Fibroblast of gingiva (primary cell): ENCODE measurements at regions not wholly inside any gene's neighbourhood (a gene's known extent, or its start where the extent isn't known, plus 50 kb on each side); places are given as distances from the start of the nearest gene placed in this dataset.

Source experiments
- DNase-seq: peaks from one replicate; pipeline ENCODE4 v3.0.0-alpha.2; 2011; ENCODE audit warnings: low read depth

- DNase-seq = peak; percentile 97
Measured at GRCh38 chr2:163266772-163267171, 428.2 kb upstream of the KCNH7 start.

GRCh38 chr2:163265562-163265961 is 427.0 kb upstream of the KCNH7 start:
- no peak for DNase-seq

GRCh38 chr2:163264341-163264740 is 425.8 kb upstream of the KCNH7 start:
- DNase-seq = no peak

GRCh38 chr2:163259489-163259888 is 420.9 kb upstream of the KCNH7 start:
- no peak for DNase-seq

- DNase-seq = peak; percentile 31
Measured at GRCh38 chr2:163255086-163255485, 416.5 kb upstream of the KCNH7 start.

GRCh38 chr2:163253621-163254285 is 415.2 kb upstream of the KCNH7 start:
- peak; percentile 31 for DNase-seq

- DNase-seq = no peak
Measured at GRCh38 chr2:163252199-163252598, 413.6 kb upstream of the KCNH7 start.

- DNase-seq = no peak
Measured at GRCh38 chr2:163248376-163249253, 410.0 kb upstream of the KCNH7 start.

GRCh38 chr2:163247847-163248220 is 409.3 kb upstream of the KCNH7 start:
- no peak for DNase-seq

- no peak for DNase-seq
Measured at GRCh38 chr2:163247156-163247846, 408.7 kb upstream of the KCNH7 start.

GRCh38 chr2:163246135-163246534 is 407.6 kb upstream of the KCNH7 start:
- DNase-seq = no peak

GRCh38 chr2:163236553-163236952 is 398.0 kb upstream of the KCNH7 start:
- DNase-seq = no peak

- DNase-seq = no peak
Measured at GRCh38 chr2:163231666-163232065, 393.1 kb upstream of the KCNH7 start.

- peak; percentile 31 for DNase-seq
Measured at GRCh38 chr2:163213661-163214081, 375.1 kb upstream of the KCNH7 start.

GRCh38 chr2:163210430-163210918 is 371.9 kb upstream of the KCNH7 start:
- peak; percentile 63 for DNase-seq

- peak; percentile 13 for DNase-seq
Measured at GRCh38 chr2:163207693-163208370, 369.3 kb upstream of the KCNH7 start.

- DNase-seq = no peak
Measured at GRCh38 chr2:163205589-163206254, 367.2 kb upstream of the KCNH7 start.

GRCh38 chr2:163200741-163201140 is 362.2 kb upstream of the KCNH7 start:
- DNase-seq = peak; percentile 63

- DNase-seq = peak; percentile 2
Measured at GRCh38 chr2:163198972-163199371, 360.4 kb upstream of the KCNH7 start.

- DNase-seq = no peak
Measured at GRCh38 chr2:163198007-163198406, 359.4 kb upstream of the KCNH7 start.

GRCh38 chr2:163191372-163191771 is 352.8 kb upstream of the KCNH7 start:
- peak; percentile 49 for DNase-seq
